Fibroblast of mammary gland (primary cell): ENCODE measurements at regions not wholly inside any gene's neighbourhood (a gene's known extent, or its start where the extent isn't known, plus 50 kb on each side); places are given as distances from the start of the nearest gene placed in this dataset.
"Not testable (repeated sequence)": the region's sequence is repeated elsewhere in the genome, so short reads cannot be mapped to it uniquely, and the experiment has no call there.

Source experiments
- DNase-seq: peaks from one replicate; pipeline ENCODE4 v3.0.0-alpha.2; 2010; ENCODE audit warnings: low read depth
- H3K4me3 ChIP-seq: 2 replicates; pipeline ENCODE4 v1.5.1; 2011; ENCODE audit warnings: low read depth, mild to moderate bottlenecking, low read length, moderate library complexity; ENCODE audit not compliant: control insufficient read depth
- TF ChIP-seq, protein P1 (sequence below): conservative IDR thresholded peaks from 2 replicates; pipeline ENCODE4 v1.5.1; 2011; ENCODE audit warnings: low read depth, low read length, inconsistent platforms; ENCODE audit not compliant: control insufficient read depth, insufficient read depth

DNA sequence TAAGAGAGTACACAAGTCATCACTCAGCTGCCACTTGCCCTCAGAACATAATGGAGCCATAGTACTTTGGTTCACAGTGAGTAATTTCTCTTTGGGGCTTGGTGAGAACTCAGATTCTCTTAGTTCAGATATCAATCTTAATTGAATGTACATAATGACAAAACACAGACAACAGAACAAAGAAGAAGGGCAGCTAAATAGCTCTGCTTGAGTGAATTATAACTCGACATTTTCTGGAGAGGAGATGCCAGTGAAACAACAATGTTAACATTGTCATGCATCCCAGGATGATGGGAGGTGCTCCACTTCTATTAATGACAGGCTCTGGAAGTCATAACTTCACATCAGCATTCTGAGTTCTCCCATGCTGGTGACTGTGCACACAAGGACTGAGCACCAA is 508.1 kb downstream of the TMEM135 start:
- H3K4me3 ChIP-seq: no peak overlapping the region
- no peak for DNase-seq
- TF ChIP-seq, protein P1, sequence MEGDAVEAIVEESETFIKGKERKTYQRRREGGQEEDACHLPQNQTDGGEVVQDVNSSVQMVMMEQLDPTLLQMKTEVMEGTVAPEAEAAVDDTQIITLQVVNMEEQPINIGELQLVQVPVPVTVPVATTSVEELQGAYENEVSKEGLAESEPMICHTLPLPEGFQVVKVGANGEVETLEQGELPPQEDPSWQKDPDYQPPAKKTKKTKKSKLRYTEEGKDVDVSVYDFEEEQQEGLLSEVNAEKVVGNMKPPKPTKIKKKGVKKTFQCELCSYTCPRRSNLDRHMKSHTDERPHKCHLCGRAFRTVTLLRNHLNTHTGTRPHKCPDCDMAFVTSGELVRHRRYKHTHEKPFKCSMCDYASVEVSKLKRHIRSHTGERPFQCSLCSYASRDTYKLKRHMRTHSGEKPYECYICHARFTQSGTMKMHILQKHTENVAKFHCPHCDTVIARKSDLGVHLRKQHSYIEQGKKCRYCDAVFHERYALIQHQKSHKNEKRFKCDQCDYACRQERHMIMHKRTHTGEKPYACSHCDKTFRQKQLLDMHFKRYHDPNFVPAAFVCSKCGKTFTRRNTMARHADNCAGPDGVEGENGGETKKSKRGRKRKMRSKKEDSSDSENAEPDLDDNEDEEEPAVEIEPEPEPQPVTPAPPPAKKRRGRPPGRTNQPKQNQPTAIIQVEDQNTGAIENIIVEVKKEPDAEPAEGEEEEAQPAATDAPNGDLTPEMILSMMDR: no peak

DNA sequence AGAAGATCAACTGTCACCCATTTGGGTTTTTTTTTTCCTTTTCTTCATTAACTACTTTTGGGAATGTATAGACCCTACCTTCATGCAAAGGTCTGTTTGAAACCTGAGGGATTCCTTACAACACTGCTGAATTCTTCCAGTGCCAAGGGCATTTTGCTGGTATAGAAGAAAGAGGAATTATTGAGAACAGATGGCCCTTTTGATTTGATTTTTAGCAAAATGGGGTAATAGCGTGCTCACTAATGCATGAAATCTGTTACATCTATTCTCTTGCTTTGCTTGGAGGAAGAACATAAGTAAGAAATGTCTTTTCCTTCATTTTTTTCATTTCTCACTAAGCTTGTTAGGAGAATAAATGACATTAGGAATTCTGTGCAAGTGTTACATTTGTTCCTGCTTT is 501.9 kb downstream of the TMEM135 start:
- no peak overlapping the region for H3K4me3 ChIP-seq
- DNase-seq: no peak
- TF ChIP-seq, protein P1: no peak

DNA sequence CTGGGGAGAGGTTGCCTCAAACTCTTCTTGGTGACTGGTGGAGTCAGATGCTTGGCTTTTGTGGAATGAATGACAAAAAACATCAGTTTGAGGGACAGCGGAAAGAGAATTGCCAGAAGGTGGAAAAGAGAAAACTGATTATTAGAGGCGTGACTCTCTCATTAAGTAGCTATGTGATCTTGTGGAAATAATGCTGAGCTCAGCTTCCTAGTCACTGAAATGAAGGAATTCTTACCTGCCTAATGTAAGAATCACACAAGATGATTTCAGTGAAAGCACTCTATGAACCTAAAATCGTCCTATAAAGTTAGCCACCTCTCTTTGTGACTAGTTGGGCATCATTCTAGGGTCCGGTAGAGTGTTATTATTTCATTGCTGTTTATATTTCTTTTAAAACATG is 498.8 kb downstream of the TMEM135 start:
- TF ChIP-seq, protein P1: no peak
- no peak overlapping the region for H3K4me3 ChIP-seq
- no peak for DNase-seq

DNA sequence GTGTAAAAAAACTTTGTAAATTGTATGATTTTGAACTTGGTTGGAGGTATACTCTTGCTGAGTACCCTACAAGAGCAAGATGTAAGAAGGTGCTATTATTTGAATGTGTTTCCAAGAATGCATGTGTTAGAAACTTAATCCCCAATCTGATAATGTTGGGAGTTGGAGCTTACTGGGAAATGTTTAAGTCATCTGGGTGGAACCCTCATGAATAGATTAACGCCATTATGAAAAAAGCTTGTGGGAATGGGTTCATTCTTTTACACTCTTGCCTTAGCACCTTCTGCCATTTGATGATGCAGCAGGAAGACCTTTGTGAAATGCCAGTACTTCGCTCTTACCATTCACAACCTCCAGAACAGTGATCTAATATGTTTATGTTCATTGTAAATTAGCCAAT is 498.3 kb downstream of the TMEM135 start:
- no peak for DNase-seq
- no peak overlapping the region for H3K4me3 ChIP-seq
- TF ChIP-seq, protein P1: no peak

DNA sequence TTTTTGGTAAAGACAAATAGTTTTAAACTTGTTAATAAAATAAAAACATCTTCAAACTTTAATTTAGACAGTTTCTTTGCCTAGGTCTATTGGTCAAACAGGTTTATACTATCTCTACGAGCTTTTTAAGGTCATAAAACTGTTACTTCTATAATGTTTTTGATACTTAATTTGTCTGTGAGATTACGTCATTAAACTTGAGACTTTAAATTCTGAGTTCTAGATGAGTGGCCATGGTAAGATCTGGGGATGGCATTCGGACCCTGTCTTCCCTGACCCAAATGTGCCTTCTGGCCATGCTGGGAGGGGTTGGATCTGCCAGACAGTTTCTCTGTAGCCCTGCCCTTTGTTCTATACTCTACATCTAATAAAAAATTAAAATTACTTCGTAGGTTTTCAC is 497.8 kb downstream of the TMEM135 start:
- H3K4me3 ChIP-seq: no peak overlapping the region
- TF ChIP-seq, protein P1: no peak
- DNase-seq: no peak

DNA sequence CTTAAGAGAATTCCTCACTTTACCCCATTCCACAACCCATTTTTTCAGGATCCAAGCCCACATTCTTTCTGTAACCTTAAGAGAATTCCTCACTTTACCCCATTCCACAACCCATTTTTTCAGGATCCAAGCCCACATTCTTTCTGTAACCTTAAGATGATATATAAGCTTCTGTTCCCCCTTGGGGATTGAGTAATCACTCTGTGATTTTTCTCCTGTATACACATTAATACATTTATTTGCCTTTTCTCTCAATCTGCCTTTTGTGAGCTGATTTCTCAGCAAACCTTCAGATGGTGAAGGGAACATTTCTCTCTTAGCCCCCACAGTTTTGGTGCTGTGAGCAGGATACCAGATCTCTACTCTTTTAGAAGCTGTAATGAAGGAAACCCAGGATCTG is 494.1 kb downstream of the TMEM135 start:
- not testable (repeated sequence) for H3K4me3 ChIP-seq
- peak; percentile 49 for DNase-seq

DNA sequence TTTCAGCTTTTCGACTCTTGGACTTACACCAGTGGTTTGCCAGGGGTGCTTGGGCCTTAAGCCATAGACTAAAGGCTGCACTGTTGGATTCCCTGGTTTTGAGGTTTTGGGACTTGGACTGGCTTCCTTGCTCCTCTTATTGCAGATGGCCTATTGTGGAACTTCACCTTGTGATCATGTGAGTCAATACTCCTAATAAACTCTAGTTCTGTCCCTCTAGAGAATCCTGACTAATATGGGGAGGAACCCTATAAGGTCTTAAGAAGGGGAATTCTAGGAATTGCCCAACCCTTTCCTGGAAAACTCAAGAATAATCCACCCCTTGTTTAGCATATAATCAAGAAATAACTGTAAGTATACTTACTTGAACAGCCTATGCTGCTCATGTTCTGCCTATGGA is 491.8 kb downstream of the TMEM135 start:
- H3K4me3 ChIP-seq: no peak overlapping the region
- peak; percentile 57 for DNase-seq
- TF ChIP-seq, protein P1: no peak
